ENCODE measurements at regions not wholly inside any gene's neighbourhood (a gene's known extent, or its start where the extent isn't known, plus 50 kb on each side); places are given as distances from the start of the nearest gene placed in this dataset.
"Not testable (repeated sequence)": the region's sequence is repeated elsewhere in the genome, so short reads cannot be mapped to it uniquely, and the experiment has no call there.

GRCh38 chr4:104330125-104330905 lies 164.4 kb downstream of the CXXC4 start:
- Mint-ChIP-seq H3K4me3 (no peak overlapping the region), H3K4me1 (peaks cover 2% of the 10 kb centered on the region), H3K27ac (no peak overlapping the region), H3K36me3 (ENCODE audit: low read depth) (no peaks in the 10 kb centered on the region), H3K9me3 (peaks cover 15% of the 10 kb centered on the region), H3K27me3 (ENCODE audit: insufficient read depth) (peaks cover 8% of the 10 kb centered on the region)
- Histone ChIP-seq H3K27ac (ENCODE audit: low read depth, low read length) (no peak overlapping the region), H3K9me3 (ENCODE audit: control insufficient read depth, low read length) (no peaks in the 10 kb centered on the region), H3K36me3 (ENCODE audit: control insufficient read depth, insufficient read depth, low read length) (no peaks in the 10 kb centered on the region), H3K27me3 (ENCODE audit: control insufficient read depth, insufficient read depth, low read length, poor library complexity, severe bottlenecking) (no peaks in the 10 kb centered on the region), H3K9ac (ENCODE audit: extremely low read depth, low read length, poor library complexity, severe bottlenecking) (no peak overlapping the region), H3K4me3 (ENCODE audit: low read length) (no peak overlapping the region), H3K4me1 (ENCODE audit: control insufficient read depth, insufficient read depth, low read length) (no peaks in the 10 kb centered on the region)
- no peak for DNase-seq
- no peak for TF ChIP-seq CTCF (conservative IDR thresholded peaks at IDR 0.05)
- WGBS, 2 experiments (ENCODE audit: insufficient coverage in 1 of 2, insufficient read length in 1 of 2), result 74 to 88% methylated on average over 4 to 6 of the region's 6 CpGs

DNA sequence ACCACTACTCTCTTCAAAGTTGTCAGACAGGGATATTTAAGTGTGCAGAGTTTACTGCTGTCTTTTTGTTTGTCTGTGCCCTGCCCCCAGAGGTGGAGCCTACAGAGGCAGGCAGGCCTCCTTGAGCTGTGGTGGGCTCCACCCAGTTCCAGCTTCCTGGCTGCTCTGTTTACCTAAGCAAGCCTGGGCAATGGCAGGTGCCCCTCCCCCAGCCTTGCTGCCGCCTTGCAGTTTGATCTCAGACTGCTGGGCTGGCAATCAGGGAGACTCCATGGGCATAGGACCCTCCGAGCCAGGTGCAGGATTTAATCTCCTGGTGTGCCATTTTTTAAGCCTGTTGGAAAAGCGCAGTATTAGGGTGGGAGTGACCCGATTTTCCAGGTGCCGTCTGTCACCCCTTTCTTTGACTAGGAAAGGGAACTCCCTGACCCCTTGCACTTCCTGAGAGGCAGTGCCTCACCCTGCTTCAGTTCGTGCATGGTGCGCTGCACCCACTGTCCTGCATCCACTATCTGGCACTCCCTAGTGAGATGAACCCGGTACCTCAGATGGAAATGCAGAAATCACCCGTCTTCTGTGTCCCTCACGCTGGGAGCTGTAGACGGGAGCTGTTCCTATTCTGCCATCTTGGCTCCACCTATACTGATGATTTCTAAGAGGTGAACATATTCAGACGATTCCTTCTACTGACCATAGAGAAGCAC lies 167.6 kb downstream of the CXXC4 start:
- peaks cover 22% of the 10 kb centered on the region for H3K9me3 Mint-ChIP-seq
- not testable (repeated sequence) for H3K9ac ChIP-seq (ENCODE audit: extremely low read depth, low read length, poor library complexity, severe bottlenecking); H3K27ac Mint-ChIP-seq; H3K27ac ChIP-seq (ENCODE audit: low read depth, low read length); H3K4me3 Mint-ChIP-seq; H3K4me3 ChIP-seq (ENCODE audit: low read length); H3K36me3 ChIP-seq (ENCODE audit: control insufficient read depth, insufficient read depth, low read length); H3K36me3 Mint-ChIP-seq (ENCODE audit: low read depth); H3K4me1 ChIP-seq (ENCODE audit: control insufficient read depth, insufficient read depth, low read length); DNase-seq; H3K9me3 ChIP-seq (ENCODE audit: control insufficient read depth, low read length); H3K4me1 Mint-ChIP-seq; H3K27me3 ChIP-seq (ENCODE audit: control insufficient read depth, insufficient read depth, low read length, poor library complexity, severe bottlenecking)
- H3K27me3 Mint-ChIP-seq (ENCODE audit: insufficient read depth), result peaks cover 18% of the 10 kb centered on the region
- 84 to 98% methylated on average over 6 to 12 of the region's 12 CpGs for WGBS, 2 experiments (ENCODE audit: insufficient coverage in 1 of 2, insufficient read length in 1 of 2)

DNA sequence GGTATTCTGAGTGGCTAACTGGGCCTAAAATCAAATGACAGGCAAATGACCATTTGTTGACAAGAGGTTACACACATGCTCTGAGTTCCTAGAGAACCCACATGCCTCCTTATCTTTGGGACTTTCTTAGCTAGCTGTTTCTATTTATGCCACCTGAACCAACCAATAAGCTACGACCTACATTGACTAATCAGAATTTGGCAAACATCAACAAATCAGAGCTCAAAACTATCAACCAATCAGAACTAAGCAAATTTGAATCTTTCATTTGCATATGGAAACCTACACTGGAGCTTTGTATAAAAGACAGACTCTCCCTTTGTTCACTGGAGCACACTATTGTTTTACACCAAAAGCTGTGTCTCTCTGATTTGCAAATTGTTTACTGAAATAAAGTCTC lies 192.0 kb downstream of the CXXC4 start:
- Histone ChIP-seq H3K27ac (ENCODE audit: low read depth, low read length) (no peak overlapping the region), H3K9ac (ENCODE audit: extremely low read depth, low read length, poor library complexity, severe bottlenecking) (no peak overlapping the region), H3K4me3 (ENCODE audit: low read length) (no peak overlapping the region), H3K9me3 (ENCODE audit: control insufficient read depth, low read length) (no peaks in the 10 kb centered on the region), H3K4me1 (ENCODE audit: control insufficient read depth, insufficient read depth, low read length) (no peaks in the 10 kb centered on the region), H3K27me3 (ENCODE audit: control insufficient read depth, insufficient read depth, low read length, poor library complexity, severe bottlenecking) (no peaks in the 10 kb centered on the region), H3K36me3 (ENCODE audit: control insufficient read depth, insufficient read depth, low read length) (no peaks in the 10 kb centered on the region)
- no peaks in the 10 kb centered on the region for H3K4me1 Mint-ChIP-seq
- 86 to 100% methylated on average over 1 of the region's 1 CpG for WGBS, 2 experiments (ENCODE audit: insufficient coverage in 1 of 2, insufficient read length in 1 of 2)
- DNase-seq, result no peak
- H3K27me3 Mint-ChIP-seq (ENCODE audit: insufficient read depth), result no peaks in the 10 kb centered on the region
- H3K9me3 Mint-ChIP-seq, result no peaks in the 10 kb centered on the region
- no peaks in the 10 kb centered on the region for H3K36me3 Mint-ChIP-seq (ENCODE audit: low read depth)
- TF ChIP-seq CTCF (conservative IDR thresholded peaks at IDR 0.05), result no peak
- no peak overlapping the region for H3K27ac Mint-ChIP-seq
- no peak overlapping the region for H3K4me3 Mint-ChIP-seq
